K562 (cell line): ENCODE measurements at regions not wholly inside any gene's neighbourhood (a gene's known extent, or its start where the extent isn't known, plus 50 kb on each side); places are given as distances from the start of the nearest gene placed in this dataset.

ENCODE experiments used
- ATAC-seq: fragments of 200-7000 bp; cut with Tn5 transposase; 3 replicates; pipeline ENCODE4 v1.9.1; 2020; ENCODE audit warnings: moderate library complexity
- BruUV-seq: library from RNA; stranded (reverse); fragments of 400-500 nt; replicated peaks from 2 replicates; lab custom pipeline; 2021; lab: Mats Ljungman, UMichigan
- CTCF ChIA-PET: fragments of 300-600 bp; formaldehyde crosslinking; extraction: SDS; loops from one replicate; lab custom pipeline; 2021; ENCODE audit warnings: low intra/inter-chr PET ratio; lab: Yijun Ruan, JAX
- POLR2A ChIA-PET: fragments of 300-600, 350-650 bp; sonication (Branson Sonifier 250); formaldehyde crosslinking; extraction: SDS; loops from one replicate; lab custom pipeline; 2021; ENCODE audit warnings: antibody characterized with exemption, inconsistent platforms; lab: Yijun Ruan, JAX
- DNase-seq, 4 experiments: peaks; one replicate each; pipeline versions ENCODE4 v3.0.0 to v3.0.0-alpha.2; 2011 to 2018; ENCODE audit warnings: low spot score in 3 of 4, mixed read lengths in 3 of 4; ENCODE audit errors: extremely low read depth in 1 of 4
- FAIRE-seq: peaks from 2 replicates; lab custom pipeline; 2011; peaks lifted over from hg19 to GRCh38; lab: Jason Lieb, UNC
- H2AFZ ChIP-seq: 2 replicates; pipeline ENCODE4 v1.6.0; 2011; ENCODE audit warnings: low read depth, low read length, control low read depth, inconsistent platforms
- H3K27ac ChIP-seq: fragments of 200-600 bp; 3 replicates; pipeline ENCODE4 v1.8.0; 2011; ENCODE audit warnings: low read depth, mild to moderate bottlenecking, control low read depth, inconsistent platforms, low read length, moderate library complexity, mixed read lengths; ENCODE audit errors: extremely low read depth
- H3K27me3 ChIP-seq, 2 experiments: fragments of 300-600 bp in 1 of 2; 2 replicates in 1 of 2; 3 replicates in 1 of 2; pipeline versions ENCODE4 v1.6.0 to v1.8.0; 2011; ENCODE audit warnings: inconsistent platforms in 2 of 2, low read length in 2 of 2, mild to moderate bottlenecking in 1 of 2, mixed read lengths in 1 of 2, moderate library complexity in 1 of 2; ENCODE audit not compliant: control insufficient read depth in 2 of 2, insufficient read depth in 2 of 2
- H3K36me3 ChIP-seq: fragments of 300-600 bp; 3 replicates; pipeline ENCODE4 v1.8.0; 2011; ENCODE audit warnings: mild to moderate bottlenecking, low read length, inconsistent platforms; ENCODE audit not compliant: control insufficient read depth, insufficient read depth
- H3K4me1 ChIP-seq, 2 experiments: fragments of 200-600 bp in 1 of 2; replicated peaks in 1 of 2; 2 replicates in 1 of 2; 3 replicates in 1 of 2; pipeline versions ENCODE4 v1.5.1 to v1.8.0; 2011; ENCODE audit warnings: inconsistent platforms in 2 of 2, low read length in 2 of 2, mild to moderate bottlenecking in 1 of 2, mixed read lengths in 1 of 2, moderate library complexity in 1 of 2; ENCODE audit not compliant: control insufficient read depth in 2 of 2, insufficient read depth in 2 of 2
- H3K4me2 ChIP-seq: 2 replicates; pipeline ENCODE4 v1.6.1; 2011; ENCODE audit warnings: low read length, control low read depth, inconsistent platforms, mixed read lengths; ENCODE audit not compliant: insufficient read depth
- H3K4me3 ChIP-seq: fragments of 200-600 bp; sonication (generic), shearing (Covaris generic); 2 replicates; pipeline ENCODE4 v1.5.1; 2016; ENCODE audit warnings: control low read depth, inconsistent platforms
- H3K79me2 ChIP-seq: fragments of 200-600 bp; 3 replicates; pipeline ENCODE4 v1.8.0; 2011; ENCODE audit warnings: low read length, inconsistent platforms; ENCODE audit not compliant: control insufficient read depth, insufficient read depth
- H3K9ac ChIP-seq, 2 experiments: 2 replicates each; pipeline versions ENCODE4 v1.6.0 to v1.6.1; 2011; ENCODE audit warnings: low read depth in 2 of 2, low read length in 2 of 2, control low read depth in 1 of 2, inconsistent platforms in 1 of 2, mild to moderate bottlenecking in 1 of 2, mixed read lengths in 1 of 2; ENCODE audit not compliant: insufficient read depth in 1 of 2
- H3K9me1 ChIP-seq: one replicate; pipeline ENCODE4 v1.6.0; 2011; ENCODE audit warnings: inconsistent platforms, mild to moderate bottlenecking, low read length, moderate library complexity; ENCODE audit not compliant: control insufficient read depth, insufficient read depth
- H3K9me3 ChIP-seq: replicated peaks from 2 replicates; pipeline ENCODE4 v1.5.1; 2011; ENCODE audit warnings: low read depth, low read length, inconsistent platforms; ENCODE audit not compliant: control insufficient read depth, insufficient read depth
- H4K20me1 ChIP-seq: replicated peaks from 2 replicates; pipeline ENCODE4 v1.6.1; 2011; ENCODE audit warnings: low read length, inconsistent platforms, mixed read lengths; ENCODE audit not compliant: control insufficient read depth, insufficient read depth
- DNMT1 ChIP-seq: fragments of 450-650 bp; IDR thresholded peaks from 2 replicates; pipeline ENCODE4 v1.6.1; 2016; ENCODE audit warnings: antibody characterized with exemption, mild to moderate bottlenecking
- HLTF ChIP-seq: fragments of 450-650 bp; IDR thresholded peaks from 2 replicates; pipeline ENCODE4 v1.6.1; 2016
- KDM2B ChIP-seq: fragments of 250-450 bp; sonication (Bioruptor Pico); IDR thresholded peaks from 2 replicates; pipeline ENCODE4 v1.8.0; 2021; ENCODE audit warnings: mild to moderate bottlenecking, moderate library complexity
- ZNF134 ChIP-seq: fragments of 250-450 bp; sonication (Bioruptor Pico); conservative IDR thresholded peaks from 2 replicates; pipeline ENCODE4 v1.4.0; 2020
- WGBS: fragments of 100-300 bp; shearing (Covaris generic); methylation state at CpG from one replicate; pipeline ENCODE4 v1.1.6; 2016; ENCODE audit warnings: low coverage, mixed read lengths; ENCODE audit not compliant: insufficient coverage; ENCODE audit errors: missing lambda C conversion rate; 5-methylcytosine and 5-hydroxymethylcytosine counted together
- in situ Hi-C: fragments of 300-500 bp; cut with MboI; formaldehyde crosslinking; loops from 4 replicates; pipeline ENCODE4 v1.15.0; 2018; ENCODE audit warnings: inconsistent platforms, mixed read lengths
- intact Hi-C: fragments of 100-400 bp; cut with micrococcal nuclease; formaldehyde crosslinking; loops from 2 replicates; pipeline ENCODE4 v1.14.2; 2022

DNA sequence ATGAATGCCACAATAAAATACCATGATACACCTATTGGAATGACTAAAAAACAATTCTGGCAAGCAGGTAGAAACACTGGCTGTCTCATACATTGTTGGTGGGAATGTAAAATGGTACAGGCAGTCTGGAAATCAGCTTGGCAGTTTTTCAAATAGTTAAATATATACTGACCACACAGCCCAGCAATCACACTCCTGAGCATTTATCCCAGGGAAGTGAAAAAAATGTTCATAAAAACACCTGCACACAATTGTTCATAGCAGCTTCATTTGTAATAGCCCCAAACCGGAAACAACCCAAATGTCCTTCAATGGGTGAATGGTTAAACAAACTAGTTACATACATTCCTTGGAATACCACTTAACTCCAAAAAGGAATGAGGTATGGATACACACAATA lies 137.2 kb downstream of the TFCP2L1 start:
- Histone ChIP-seq H3K9ac (no peak overlapping the region), H4K20me1 (no peaks in the 10 kb centered on the region; the same call in 1 of the 2 replicates), H3K9me3 (no peaks in the 10 kb centered on the region), H3K4me2 (no peak overlapping the region), H3K36me3 (no peaks in the 10 kb centered on the region), H3K79me2 (no peaks in the 10 kb centered on the region), H3K4me1 (no peaks in the 10 kb centered on the region), H3K4me3 (no peak overlapping the region)
- no peak for FAIRE-seq
- CTCF ChIA-PET = no interaction called here
- DNase-seq = no peak
- intact Hi-C loops (no loop called here), in situ Hi-C loops (no loop called here)
- no peak for ATAC-seq
- no peak for TF ChIP-seq HLTF
- TF ChIP-seq, all 486 proteins: peak for 0
- no peak overlapping the region for H3K27ac ChIP-seq
- POLR2A ChIA-PET = interaction anchor here (0.9 kb wide), 1 partner anchor 88 kb away, joined by 3 read pairs; no protein-coding TSS in a partner anchor
- peaks cover 7 to 41% of the 10 kb centered on the region in 2 experiments; a peak in 3 of 5 replicates for H3K27me3 ChIP-seq
- BruUV-seq = no TSS peak
- H2AFZ ChIP-seq = no peak overlapping the region
- 0% methylated on average over 1 of the region's 1 CpG for WGBS
- peaks cover 2% of the 10 kb centered on the region for H3K9me1 ChIP-seq

GRCh38 chr2:121148481-121148880 lies 136.5 kb downstream of the TFCP2L1 start:
- ChIA-PET CTCF (no interaction called here), POLR2A (no interaction called here)
- peak; percentile 91 for TF ChIP-seq ZNF134 (CRISPR knock-in tag)
- no peak for TF ChIP-seq KDM2B (CRISPR knock-in tag)
- TF ChIP-seq DNMT1 = no peak
- Histone ChIP-seq H3K36me3 (no peaks in the 10 kb centered on the region), H2AFZ (no peak overlapping the region), H3K27me3 (peaks cover 8 to 38% of the 10 kb centered on the region in 2 experiments; a peak in 4 of 5 replicates), H3K9ac (no peak overlapping the region), H3K4me3 (no peak overlapping the region), H3K9me3 (no peaks in the 10 kb centered on the region), H4K20me1 (no peaks in the 10 kb centered on the region; the same call in 1 of the 2 replicates), H3K4me2 (no peak overlapping the region), H3K4me1 (no peaks in the 10 kb centered on the region), H3K9me1 (peaks cover 2% of the 10 kb centered on the region), H3K27ac (no peak overlapping the region), H3K79me2 (no peaks in the 10 kb centered on the region)
- intact Hi-C loops (no loop called here), in situ Hi-C loops (no loop called here)
- no peak for DNase-seq
- BruUV-seq = no TSS peak
- no peak for ATAC-seq
- FAIRE-seq = no peak
- WGBS = 0% methylated on average over 3 of the region's 3 CpGs
